K562 (cell line): ENCODE measurements at regions not wholly inside any gene's neighbourhood (a gene's known extent, or its start where the extent isn't known, plus 50 kb on each side); places are given as distances from the start of the nearest gene placed in this dataset.

Source experiments
- CBFA2T2 ChIP-seq: fragments of 450-650 bp; conservative IDR thresholded peaks from 2 replicates; pipeline ENCODE4 v1.6.1; 2017; ENCODE audit warnings: mild to moderate bottlenecking
- CBFA2T3 ChIP-seq: fragments of 450-650 bp; IDR thresholded peaks from 2 replicates; pipeline ENCODE4 v1.6.1; 2017
- CBFB ChIP-seq: sonication (generic); formaldehyde crosslinking; IDR thresholded peaks from 2 replicates; pipeline ENCODE4 v1.4.0; 2020; ENCODE audit warnings: mild to moderate bottlenecking, missing genetic modification reagents
- ESRRA ChIP-seq: fragments of 450-650 bp; IDR thresholded peaks from 2 replicates; pipeline ENCODE4 v1.6.1; 2014; ENCODE audit warnings: low read depth, mild to moderate bottlenecking, moderate library complexity, borderline replicate concordance
- HDAC3 ChIP-seq: fragments of 450-650 bp; IDR thresholded peaks from 2 replicates; pipeline ENCODE4 v1.6.1; 2018; ENCODE audit warnings: borderline replicate concordance, mild to moderate bottlenecking, moderate library complexity; ENCODE audit not compliant: partially characterized antibody
- HDAC8 ChIP-seq: fragments of 450-650 bp; IDR thresholded peaks from 2 replicates; pipeline ENCODE4 v1.6.1; 2016; ENCODE audit warnings: mild to moderate bottlenecking, missing genetic modification characterization, moderate library complexity, missing compliant biosample characterization
- NFE2 ChIP-seq: IDR thresholded peaks from 2 replicates; pipeline ENCODE4 v1.6.1; 2014; ENCODE audit warnings: antibody characterized with exemption, low read depth
- ZBTB17 ChIP-seq: fragments of 450-650 bp; formaldehyde crosslinking; IDR thresholded peaks from 2 replicates; pipeline ENCODE4 v1.4.0; 2020; ENCODE audit warnings: mild to moderate bottlenecking
- ZNF589 ChIP-seq: fragments of 200-800 bp; sonication (Bioruptor generic); IDR thresholded peaks from 2 replicates; pipeline ENCODE4 v1.6.1; 2016; ENCODE audit warnings: low read depth, missing genetic modification characterization, missing compliant biosample characterization
- ZNF75A ChIP-seq: fragments of 450-650 bp; formaldehyde crosslinking; IDR thresholded peaks from 2 replicates; pipeline ENCODE4 v1.4.0; 2020; ENCODE audit warnings: mild to moderate bottlenecking
- ZNF766 ChIP-seq: fragments of 200-800 bp; sonication (Bioruptor generic); conservative IDR thresholded peaks from 2 replicates; pipeline ENCODE4 v1.6.1; 2016; ENCODE audit warnings: missing genetic modification characterization, missing compliant biosample characterization
- TF ChIP-seq, protein P1 (sequence below): sonication (generic); formaldehyde crosslinking; IDR thresholded peaks from 2 replicates; pipeline ENCODE4 v1.8.0; 2022; ENCODE audit warnings: mild to moderate bottlenecking, missing genetic modification reagents
- TF ChIP-seq, protein P2 (sequence below): fragments of 250-450 bp; sonication (Bioruptor Pico); IDR thresholded peaks from 2 replicates; pipeline ENCODE4 v1.4.0; 2020
- TF ChIP-seq, protein P3 (sequence below), 2 experiments: fragments of 150-350 bp in 1 of 2; IDR thresholded peaks; 2 replicates each; pipeline ENCODE4 v1.6.1; 2012 to 2016; ENCODE audit warnings: low read depth in 2 of 2, low read length in 2 of 2, mild to moderate bottlenecking in 1 of 2, moderate library complexity in 1 of 2
- TF ChIP-seq, protein P4 (sequence below): fragments of 450-650 bp; conservative IDR thresholded peaks from 2 replicates; pipeline ENCODE4 v1.6.1; 2016; ENCODE audit warnings: missing genetic modification characterization, low read depth, mild to moderate bottlenecking, missing compliant biosample characterization, moderate library complexity

DNA sequence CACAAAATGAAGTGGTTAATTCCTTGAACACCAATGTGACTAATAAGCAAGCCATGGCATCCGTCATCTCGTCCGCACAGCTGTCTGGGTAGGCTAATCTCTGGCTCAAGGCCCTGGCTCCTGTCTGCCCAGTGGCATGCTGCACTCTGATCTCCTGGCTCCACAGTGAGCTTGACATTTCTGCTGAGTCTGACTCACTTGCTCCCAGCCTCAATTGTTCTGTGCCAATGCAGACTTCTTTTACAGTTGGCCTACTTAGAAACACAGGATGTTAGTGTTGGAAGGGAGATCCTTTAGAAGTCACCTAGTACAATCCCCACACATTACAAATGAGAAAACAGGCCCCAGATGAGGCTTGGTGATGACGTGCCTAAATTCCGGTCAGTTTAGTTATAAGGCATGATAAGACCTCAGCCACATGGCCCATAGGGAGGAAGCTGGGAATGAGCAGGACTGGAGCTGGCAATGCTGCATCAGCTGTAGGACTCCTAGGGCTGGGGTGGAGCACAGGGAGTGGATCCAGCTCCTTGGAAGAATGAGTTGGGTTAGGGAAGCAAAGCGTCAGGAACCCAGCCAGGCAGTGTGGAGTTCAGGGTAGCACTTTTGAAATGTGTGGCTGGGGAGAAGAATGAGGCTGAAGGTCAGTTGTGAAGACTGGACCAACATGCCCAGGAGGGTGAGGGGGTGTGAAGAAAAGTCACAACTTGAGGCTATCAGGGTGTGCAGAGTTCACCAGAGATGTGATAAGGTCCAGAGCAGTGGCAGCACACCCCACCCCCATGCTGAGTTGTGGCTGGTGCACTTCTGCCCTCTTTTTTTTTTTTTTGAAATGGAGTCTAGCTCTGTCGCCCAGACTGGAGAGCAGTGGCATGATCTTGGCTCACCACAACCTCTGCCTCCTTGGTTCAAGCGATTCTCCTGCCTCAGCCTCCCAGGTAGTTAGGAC lies 70.2 kb upstream of the EED start (continued):
- TF ChIP-seq ZNF589 (CRISPR knock-in tag) (peak; percentile 93), CBFA2T3 (peak; percentile 87), ESRRA (0 out of 2 replicates have a peak, but pooled peaks have one; percentile 33), HDAC8 (no peak), CBFB (CRISPR knock-in tag) (no peak), HDAC3 (peak; percentile 21), NFE2 (peak; percentile 63; the same call in 1 of the 2 replicates), CBFA2T2 (peak; percentile 77), ZBTB17 (CRISPR knock-in tag) (0 out of 2 replicates have a peak, but pooled peaks have one; percentile 43), ZNF75A (CRISPR knock-in tag) (no peak), ZNF766 (peak; percentile 58; the same call in 1 of the 2 replicates)
- TF ChIP-seq, protein P1, sequence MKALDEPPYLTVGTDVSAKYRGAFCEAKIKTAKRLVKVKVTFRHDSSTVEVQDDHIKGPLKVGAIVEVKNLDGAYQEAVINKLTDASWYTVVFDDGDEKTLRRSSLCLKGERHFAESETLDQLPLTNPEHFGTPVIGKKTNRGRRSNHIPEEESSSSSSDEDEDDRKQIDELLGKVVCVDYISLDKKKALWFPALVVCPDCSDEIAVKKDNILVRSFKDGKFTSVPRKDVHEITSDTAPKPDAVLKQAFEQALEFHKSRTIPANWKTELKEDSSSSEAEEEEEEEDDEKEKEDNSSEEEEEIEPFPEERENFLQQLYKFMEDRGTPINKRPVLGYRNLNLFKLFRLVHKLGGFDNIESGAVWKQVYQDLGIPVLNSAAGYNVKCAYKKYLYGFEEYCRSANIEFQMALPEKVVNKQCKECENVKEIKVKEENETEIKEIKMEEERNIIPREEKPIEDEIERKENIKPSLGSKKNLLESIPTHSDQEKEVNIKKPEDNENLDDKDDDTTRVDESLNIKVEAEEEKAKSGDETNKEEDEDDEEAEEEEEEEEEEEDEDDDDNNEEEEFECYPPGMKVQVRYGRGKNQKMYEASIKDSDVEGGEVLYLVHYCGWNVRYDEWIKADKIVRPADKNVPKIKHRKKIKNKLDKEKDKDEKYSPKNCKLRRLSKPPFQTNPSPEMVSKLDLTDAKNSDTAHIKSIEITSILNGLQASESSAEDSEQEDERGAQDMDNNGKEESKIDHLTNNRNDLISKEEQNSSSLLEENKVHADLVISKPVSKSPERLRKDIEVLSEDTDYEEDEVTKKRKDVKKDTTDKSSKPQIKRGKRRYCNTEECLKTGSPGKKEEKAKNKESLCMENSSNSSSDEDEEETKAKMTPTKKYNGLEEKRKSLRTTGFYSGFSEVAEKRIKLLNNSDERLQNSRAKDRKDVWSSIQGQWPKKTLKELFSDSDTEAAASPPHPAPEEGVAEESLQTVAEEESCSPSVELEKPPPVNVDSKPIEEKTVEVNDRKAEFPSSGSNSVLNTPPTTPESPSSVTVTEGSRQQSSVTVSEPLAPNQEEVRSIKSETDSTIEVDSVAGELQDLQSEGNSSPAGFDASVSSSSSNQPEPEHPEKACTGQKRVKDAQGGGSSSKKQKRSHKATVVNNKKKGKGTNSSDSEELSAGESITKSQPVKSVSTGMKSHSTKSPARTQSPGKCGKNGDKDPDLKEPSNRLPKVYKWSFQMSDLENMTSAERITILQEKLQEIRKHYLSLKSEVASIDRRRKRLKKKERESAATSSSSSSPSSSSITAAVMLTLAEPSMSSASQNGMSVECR = no peak
- TF ChIP-seq, protein P2, sequence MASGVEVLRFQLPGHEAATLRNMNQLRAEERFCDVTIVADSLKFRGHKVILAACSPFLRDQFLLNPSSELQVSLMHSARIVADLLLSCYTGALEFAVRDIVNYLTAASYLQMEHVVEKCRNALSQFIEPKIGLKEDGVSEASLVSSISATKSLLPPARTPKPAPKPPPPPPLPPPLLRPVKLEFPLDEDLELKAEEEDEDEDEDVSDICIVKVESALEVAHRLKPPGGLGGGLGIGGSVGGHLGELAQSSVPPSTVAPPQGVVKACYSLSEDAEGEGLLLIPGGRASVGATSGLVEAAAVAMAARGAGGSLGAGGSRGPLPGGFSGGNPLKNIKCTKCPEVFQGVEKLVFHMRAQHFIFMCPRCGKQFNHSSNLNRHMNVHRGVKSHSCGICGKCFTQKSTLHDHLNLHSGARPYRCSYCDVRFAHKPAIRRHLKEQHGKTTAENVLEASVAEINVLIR = 0 out of 2 replicates have a peak, but pooled peaks have one; percentile 16
- TF ChIP-seq, protein P3, sequence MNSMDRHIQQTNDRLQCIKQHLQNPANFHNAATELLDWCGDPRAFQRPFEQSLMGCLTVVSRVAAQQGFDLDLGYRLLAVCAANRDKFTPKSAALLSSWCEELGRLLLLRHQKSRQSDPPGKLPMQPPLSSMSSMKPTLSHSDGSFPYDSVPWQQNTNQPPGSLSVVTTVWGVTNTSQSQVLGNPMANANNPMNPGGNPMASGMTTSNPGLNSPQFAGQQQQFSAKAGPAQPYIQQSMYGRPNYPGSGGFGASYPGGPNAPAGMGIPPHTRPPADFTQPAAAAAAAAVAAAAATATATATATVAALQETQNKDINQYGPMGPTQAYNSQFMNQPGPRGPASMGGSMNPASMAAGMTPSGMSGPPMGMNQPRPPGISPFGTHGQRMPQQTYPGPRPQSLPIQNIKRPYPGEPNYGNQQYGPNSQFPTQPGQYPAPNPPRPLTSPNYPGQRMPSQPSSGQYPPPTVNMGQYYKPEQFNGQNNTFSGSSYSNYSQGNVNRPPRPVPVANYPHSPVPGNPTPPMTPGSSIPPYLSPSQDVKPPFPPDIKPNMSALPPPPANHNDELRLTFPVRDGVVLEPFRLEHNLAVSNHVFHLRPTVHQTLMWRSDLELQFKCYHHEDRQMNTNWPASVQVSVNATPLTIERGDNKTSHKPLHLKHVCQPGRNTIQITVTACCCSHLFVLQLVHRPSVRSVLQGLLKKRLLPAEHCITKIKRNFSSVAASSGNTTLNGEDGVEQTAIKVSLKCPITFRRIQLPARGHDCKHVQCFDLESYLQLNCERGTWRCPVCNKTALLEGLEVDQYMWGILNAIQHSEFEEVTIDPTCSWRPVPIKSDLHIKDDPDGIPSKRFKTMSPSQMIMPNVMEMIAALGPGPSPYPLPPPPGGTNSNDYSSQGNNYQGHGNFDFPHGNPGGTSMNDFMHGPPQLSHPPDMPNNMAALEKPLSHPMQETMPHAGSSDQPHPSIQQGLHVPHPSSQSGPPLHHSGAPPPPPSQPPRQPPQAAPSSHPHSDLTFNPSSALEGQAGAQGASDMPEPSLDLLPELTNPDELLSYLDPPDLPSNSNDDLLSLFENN (IDR thresholded peaks at IDR 0.05; ENCODE audit: low read depth in 2 of 2, low read length in 2 of 2) = 0 out of 4 replicates have a peak, but pooled peaks of 1 of the 2 experiments have one; percentile 22
- TF ChIP-seq, protein P4, sequence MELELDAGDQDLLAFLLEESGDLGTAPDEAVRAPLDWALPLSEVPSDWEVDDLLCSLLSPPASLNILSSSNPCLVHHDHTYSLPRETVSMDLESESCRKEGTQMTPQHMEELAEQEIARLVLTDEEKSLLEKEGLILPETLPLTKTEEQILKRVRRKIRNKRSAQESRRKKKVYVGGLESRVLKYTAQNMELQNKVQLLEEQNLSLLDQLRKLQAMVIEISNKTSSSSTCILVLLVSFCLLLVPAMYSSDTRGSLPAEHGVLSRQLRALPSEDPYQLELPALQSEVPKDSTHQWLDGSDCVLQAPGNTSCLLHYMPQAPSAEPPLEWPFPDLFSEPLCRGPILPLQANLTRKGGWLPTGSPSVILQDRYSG (tag) = peak; percentile 35; the same call in 1 of the 2 replicates
